ENCODE measurements at regions not wholly inside any gene's neighbourhood (a gene's known extent, or its start where the extent isn't known, plus 50 kb on each side); places are given as distances from the start of the nearest gene placed in this dataset.

GRCh38 chrX:14228611-14229010, 198.9 kb upstream of the GEMIN8 start:
- no peak for DNase-seq (ENCODE audit: low read depth)
- no peak overlapping the region for H3K4me3 ChIP-seq (ENCODE audit: low read depth, low read length)

DNA sequence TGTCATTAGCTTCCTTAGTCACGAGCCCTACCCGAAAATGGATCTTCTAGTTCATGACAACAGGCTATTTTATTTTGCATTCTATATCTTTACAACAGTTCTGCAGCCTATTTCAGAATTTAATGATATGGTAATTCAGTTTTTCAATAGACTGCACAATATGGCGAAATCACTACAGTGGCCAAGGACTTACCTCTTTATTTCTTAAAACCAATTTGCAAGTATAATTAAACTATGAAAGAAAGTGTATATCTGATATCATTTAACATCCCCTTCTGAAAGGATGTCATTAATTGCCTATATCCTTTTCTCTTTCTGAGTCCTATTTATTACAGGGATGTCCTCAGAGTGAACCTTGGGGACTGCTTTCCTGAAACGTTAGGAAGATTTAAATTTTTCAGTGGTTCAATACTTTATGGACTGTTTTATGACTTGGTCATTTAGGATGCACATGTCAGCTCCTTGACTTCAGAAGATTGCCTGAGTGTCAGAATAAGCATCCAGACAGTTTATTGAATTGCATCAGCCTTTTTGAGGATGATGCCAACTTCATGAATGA, 190.8 kb upstream of the GEMIN8 start:
- no peak for DNase-seq (ENCODE audit: low read depth)
- no peak overlapping the region for H3K4me3 ChIP-seq (ENCODE audit: low read depth, low read length)
- TF ChIP-seq, protein P1, sequence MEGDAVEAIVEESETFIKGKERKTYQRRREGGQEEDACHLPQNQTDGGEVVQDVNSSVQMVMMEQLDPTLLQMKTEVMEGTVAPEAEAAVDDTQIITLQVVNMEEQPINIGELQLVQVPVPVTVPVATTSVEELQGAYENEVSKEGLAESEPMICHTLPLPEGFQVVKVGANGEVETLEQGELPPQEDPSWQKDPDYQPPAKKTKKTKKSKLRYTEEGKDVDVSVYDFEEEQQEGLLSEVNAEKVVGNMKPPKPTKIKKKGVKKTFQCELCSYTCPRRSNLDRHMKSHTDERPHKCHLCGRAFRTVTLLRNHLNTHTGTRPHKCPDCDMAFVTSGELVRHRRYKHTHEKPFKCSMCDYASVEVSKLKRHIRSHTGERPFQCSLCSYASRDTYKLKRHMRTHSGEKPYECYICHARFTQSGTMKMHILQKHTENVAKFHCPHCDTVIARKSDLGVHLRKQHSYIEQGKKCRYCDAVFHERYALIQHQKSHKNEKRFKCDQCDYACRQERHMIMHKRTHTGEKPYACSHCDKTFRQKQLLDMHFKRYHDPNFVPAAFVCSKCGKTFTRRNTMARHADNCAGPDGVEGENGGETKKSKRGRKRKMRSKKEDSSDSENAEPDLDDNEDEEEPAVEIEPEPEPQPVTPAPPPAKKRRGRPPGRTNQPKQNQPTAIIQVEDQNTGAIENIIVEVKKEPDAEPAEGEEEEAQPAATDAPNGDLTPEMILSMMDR (IDR thresholded peaks at IDR 0.05; ENCODE audit: insufficient read depth, low read depth, low read length, missing control alignments), result no peak

More at GRCh38 chrX:14228611-14229010, 198.9 kb upstream of the GEMIN8 start:
- TF ChIP-seq, protein P1 (IDR thresholded peaks at IDR 0.05; ENCODE audit: insufficient read depth, low read depth, low read length, missing control alignments), result no peak

DNA sequence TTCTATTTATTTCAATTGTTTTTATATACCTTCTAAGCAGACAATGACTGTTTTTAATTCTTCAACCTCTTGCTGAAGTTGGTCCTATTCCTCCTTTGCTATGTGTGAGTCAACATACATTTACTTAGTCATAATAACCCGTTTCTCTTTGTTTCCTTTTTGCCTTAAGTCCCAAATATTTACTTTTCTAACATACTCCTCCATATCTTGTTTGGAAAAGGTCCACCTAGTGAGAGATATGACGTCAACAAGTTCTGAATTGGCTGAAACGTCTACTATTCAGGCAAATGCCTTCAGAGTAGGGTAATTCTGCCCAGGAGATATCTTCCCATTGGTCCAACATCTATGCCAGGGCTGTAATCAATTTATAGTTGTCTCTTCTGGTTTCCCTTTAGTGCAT, 179.3 kb upstream of the GEMIN8 start:
- no peak for DNase-seq (ENCODE audit: low read depth)
- TF ChIP-seq, protein P1 (IDR thresholded peaks at IDR 0.05; ENCODE audit: insufficient read depth, low read depth, low read length, missing control alignments), result no peak
- H3K4me3 ChIP-seq (ENCODE audit: low read depth, low read length), result no peak overlapping the region

DNA sequence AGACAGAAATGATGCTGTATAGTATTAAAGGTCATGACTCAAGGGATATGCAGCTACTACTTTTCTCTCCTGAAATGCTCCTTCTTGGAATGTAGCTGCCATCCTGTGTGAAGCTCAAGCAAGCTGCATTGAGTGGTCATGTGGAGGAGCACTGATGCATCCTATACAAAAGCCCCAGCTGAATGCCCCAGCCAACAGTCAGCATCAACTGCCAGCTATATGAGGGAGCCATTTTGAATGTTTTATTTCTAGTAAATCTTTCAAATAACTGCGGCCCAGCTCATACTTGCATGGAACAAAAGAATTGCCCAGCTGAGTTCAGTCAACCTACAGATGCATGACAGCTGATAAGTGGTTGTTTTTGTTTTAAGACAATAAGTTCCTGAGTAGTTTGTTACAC, 165.0 kb upstream of the GEMIN8 start:
- no peak for DNase-seq (ENCODE audit: low read depth)
- no peak overlapping the region for H3K4me3 ChIP-seq (ENCODE audit: low read depth, low read length)
- TF ChIP-seq, protein P1 (IDR thresholded peaks at IDR 0.05; ENCODE audit: insufficient read depth, low read depth, low read length, missing control alignments), result no peak

GRCh38 chrX:14193547-14193946, 163.9 kb upstream of the GEMIN8 start:
- H3K4me3 ChIP-seq (ENCODE audit: low read depth, low read length), result no peak overlapping the region
- no peak for DNase-seq (ENCODE audit: low read depth)
- TF ChIP-seq, protein P1 (IDR thresholded peaks at IDR 0.05; ENCODE audit: insufficient read depth, low read depth, low read length, missing control alignments), result no peak

DNA sequence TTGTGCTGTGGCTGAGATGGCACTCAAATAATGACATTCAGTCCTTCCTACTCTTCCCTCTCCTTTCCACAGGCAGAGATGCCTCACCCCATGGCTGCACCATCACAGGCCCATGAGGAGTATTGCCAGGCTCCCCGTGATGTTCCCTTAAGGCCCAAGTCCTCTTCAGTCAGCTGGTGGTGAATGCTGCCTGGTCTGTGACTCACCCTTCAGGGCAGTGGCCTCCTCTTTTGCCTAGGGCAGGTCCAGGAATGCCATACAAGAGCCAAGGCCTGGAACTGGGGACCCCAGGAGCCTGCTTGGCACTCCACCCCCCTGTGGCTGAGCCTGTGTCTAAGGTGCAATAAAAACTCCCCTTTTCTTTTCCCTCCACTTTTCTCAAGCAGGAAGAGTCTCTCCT, 144.2 kb upstream of the GEMIN8 start:
- no peak overlapping the region for H3K4me3 ChIP-seq (ENCODE audit: low read depth, low read length)
- TF ChIP-seq, protein P1 (IDR thresholded peaks at IDR 0.05; ENCODE audit: insufficient read depth, low read depth, low read length, missing control alignments), result no peak
- DNase-seq (ENCODE audit: low read depth), result no peak

- no peak for DNase-seq (ENCODE audit: low read depth)
- no peak overlapping the region for H3K4me3 ChIP-seq (ENCODE audit: low read depth, low read length)
- TF ChIP-seq, protein P1 (IDR thresholded peaks at IDR 0.05; ENCODE audit: insufficient read depth, low read depth, low read length, missing control alignments), result no peak
Observed at GRCh38 chrX:14164828-14165227, 135.1 kb upstream of the GEMIN8 start.
